ENCODE measurements at regions not wholly inside any gene's neighbourhood (a gene's known extent, or its start where the extent isn't known, plus 50 kb on each side); places are given as distances from the start of the nearest gene placed in this dataset.

- DNase-seq = no peak
These were observed 323.5 kb upstream of the SLC24A2 start for GRCh38 chr9:20112205-20112783.

DNA sequence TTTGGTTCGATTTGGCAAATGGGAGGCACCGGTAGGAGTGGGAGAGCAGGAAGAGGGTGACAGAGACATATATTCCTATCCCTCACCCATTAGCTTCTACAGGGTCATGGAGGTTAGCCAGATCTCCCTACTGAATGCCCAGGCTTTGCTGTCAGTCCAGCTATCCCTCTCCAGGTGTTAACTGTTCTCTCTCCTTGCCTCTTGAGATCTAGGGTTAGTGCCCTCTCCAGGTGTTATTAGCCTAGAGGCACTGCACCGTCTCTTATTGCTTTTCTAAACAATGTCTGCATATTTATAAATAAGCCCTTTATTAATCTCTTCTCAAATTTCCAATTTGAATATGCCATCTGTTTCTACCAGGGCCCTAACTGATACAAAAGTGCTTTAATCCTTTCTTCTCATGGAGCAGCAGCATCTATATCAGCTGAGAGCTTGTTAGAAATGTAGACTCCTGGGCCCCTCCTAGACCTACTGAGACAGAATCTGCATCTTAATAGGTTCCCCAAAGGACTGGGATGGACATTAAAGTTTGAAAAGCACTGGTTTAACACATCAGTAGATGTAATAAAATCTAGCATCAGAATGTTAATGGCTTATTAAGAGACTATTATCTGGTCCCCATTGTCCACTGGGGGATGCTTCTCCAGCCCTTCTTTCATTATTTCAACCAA, 322.5 kb upstream of the SLC24A2 start:
- no peak for DNase-seq

- DNase-seq = no peak
These were observed 306.7 kb upstream of the SLC24A2 start for GRCh38 chr9:20095430-20096092.

DNA sequence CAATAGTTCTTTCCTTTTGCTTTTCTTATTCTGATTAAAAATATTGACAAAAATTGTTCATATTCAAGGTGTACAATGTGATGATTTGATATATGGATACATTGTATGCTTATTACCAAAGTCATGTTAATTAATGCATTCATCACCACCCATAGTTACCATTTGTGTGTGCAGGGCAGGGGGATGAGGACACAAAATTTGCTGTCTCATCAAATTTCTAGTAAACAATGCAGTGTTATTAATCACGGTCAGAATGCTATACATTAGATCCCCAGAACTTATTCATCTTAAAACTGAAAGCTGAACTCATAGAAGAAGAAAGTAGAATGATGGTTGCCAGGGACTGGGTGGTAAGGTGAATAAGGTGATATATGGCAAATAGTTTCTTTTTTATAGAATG, 303.7 kb upstream of the SLC24A2 start:
- no peak for DNase-seq

- no peak for DNase-seq
These were observed 298.6 kb upstream of the SLC24A2 start for GRCh38 chr9:20087481-20087880.

GRCh38 chr9:20085842-20086241, 297.0 kb upstream of the SLC24A2 start:
- DNase-seq = no peak

DNA sequence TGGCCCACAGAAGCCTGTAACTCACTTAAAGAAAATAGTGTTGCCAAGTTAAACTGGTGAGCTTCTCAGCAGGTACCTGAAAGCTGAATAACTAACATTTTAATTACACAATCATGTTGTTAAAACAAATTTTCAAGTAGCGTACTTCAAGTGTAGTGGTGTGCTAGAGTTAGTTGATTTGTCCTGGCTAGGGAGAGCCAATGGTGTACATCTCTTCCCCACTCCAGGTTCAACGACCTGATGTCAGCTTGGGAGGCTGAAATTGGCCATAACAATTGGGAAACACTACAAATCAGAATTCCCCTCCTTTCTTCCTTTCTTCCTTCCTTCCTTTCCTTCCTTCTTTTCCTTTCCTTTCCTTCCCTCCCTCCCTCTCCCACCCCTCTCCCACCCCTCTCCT, 295.3 kb upstream of the SLC24A2 start:
- no peak for DNase-seq

- no peak for DNase-seq
These were observed 294.6 kb upstream of the SLC24A2 start for GRCh38 chr9:20083390-20083789.

DNA sequence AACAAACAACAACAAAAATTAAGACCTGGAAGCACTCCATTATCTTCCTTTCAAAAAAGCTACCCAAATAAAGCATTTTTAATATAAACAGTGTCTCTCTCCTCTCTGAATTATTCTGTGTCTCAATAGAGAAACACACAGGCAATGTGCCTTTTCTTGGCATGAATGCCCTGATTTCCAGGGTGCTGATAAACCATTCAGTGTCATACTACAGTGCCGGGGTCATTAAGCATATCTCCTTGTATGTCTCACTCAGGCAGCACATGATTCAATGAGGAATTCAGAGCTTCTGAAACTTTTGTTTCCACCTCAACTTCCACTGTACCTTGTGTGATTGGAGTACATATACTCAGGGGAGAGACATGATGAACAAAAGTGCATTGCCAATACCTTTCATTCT, 294.0 kb upstream of the SLC24A2 start:
- DNase-seq = no peak

DNA sequence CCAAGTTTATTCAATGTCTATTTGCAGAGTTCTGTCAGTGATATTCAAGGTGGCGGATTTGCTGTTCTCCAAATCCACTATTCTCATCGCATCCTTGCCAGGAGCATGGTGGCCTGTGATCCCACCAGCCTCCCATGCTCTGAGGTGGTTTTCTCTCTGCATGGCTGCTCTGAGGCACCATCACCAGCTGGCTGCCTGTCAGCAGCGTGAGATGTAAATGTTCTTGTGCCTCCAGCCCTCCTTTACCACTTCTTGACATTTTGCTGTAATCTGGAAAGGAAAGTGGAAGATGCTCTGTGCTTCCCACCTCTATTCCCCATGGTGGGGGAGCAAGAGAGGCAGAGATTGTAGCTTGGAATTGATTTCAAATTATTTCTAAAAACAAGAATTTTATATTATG, 293.6 kb upstream of the SLC24A2 start:
- DNase-seq = no peak

DNA sequence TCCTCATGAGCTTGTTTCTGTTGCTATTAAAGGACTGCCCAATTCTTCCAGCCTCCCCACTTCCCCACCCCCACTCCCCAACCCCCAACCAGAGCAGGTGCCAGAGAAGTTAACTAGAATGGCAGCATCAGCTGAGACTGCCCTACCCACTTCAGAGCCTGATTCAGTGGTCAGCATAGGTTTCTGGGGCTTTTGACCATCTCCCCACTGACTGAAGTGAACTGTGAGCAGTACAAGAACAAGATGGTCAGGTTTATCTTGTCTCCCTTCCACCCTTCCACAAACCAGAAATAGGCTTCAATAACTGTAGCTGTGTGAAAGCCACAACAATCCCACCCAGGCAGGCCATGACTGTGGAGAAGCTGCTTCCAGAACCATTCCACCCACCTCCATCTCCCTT, 289.4 kb upstream of the SLC24A2 start:
- no peak for DNase-seq

GRCh38 chr9:20074291-20074690, 285.5 kb upstream of the SLC24A2 start:
- no peak for DNase-seq

DNA sequence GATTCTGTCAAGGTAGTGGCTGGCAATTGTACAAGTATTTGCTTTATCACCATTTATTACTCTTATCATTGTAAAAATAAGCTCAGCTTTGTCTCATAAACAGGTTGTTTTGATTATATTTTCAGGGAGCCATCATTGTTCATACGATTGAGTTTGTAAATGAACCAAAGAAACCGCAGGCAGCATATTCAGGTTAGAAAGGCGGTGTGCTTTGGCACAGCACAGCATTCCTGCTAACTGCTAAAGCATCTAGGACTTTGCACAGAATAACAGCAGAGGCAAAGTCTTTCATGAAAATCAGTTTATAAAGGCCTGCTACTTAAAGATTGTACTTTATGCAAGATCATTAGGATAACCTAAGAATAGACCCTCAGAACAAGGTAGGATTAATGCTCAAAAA, 281.5 kb upstream of the SLC24A2 start:
- DNase-seq = no peak

GRCh38 chr9:20065796-20066700, 277.2 kb upstream of the SLC24A2 start:
- DNase-seq = no peak

DNA sequence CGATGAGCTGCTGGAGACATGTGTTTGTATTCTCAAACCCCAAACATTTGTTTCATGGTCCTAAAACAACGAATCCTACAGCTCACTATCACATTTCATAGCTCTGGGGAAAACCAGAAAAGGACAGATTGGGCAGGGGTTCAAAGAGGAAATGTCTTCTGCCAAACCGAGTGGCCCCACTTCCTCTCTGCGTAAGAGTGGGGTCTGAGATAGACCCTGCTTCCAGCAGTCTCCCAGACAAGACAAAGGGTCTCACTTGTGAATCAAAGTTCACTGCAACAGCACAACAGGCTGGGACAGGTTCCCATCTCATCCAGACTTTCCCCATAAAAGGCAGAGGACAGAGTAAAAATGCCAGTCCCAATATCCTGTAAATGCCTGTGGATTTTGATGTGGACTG, 276.2 kb upstream of the SLC24A2 start:
- no peak for DNase-seq

DNA sequence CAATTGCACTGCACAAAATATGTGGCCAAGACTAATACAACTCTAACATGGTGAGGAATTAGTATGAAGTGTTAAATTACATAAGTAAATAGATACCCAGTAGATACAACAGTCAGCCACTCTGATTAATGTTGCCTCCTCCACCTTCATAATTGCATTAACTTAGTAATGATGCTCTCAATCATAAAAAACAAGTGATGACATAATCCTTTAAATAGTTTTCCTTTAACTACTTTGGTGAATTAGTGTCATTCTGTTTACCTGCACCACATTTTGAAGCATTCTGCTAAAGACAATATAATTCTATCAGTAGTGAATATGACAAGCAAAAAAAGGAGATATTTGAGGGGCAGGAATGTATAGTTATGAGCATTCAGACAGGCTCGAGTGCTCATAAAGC, 265.9 kb upstream of the SLC24A2 start:
- DNase-seq = no peak

GRCh38 chr9:20048985-20049384, 260.1 kb upstream of the SLC24A2 start:
- DNase-seq = no peak

- no peak for DNase-seq
These were observed 259.6 kb upstream of the SLC24A2 start for GRCh38 chr9:20048437-20048836.

- DNase-seq = no peak
These were observed 255.8 kb upstream of the SLC24A2 start for GRCh38 chr9:20044686-20045085.

GRCh38 chr9:20043461-20043860, 254.6 kb upstream of the SLC24A2 start:
- DNase-seq = no peak

DNA sequence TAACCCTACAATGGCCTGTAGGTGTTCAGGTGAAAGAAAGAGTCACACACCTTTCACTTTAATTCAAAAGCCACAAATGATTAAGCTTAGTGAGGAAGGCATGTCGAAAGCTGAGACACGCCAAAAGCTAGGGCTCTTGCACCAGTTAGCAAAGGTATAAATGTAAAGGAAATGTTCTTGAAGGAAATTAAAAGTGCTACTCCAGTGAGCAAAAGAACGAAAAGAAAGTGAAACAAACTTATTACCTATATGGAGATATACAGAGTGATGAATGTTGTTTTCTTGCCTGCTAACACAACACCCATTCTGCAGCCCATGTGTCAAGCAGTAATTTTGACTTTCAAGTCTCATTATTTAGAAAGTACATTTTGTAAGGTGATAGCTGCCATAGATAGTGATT, 254.2 kb upstream of the SLC24A2 start:
- DNase-seq = no peak

- no peak for DNase-seq
These were observed 253.4 kb upstream of the SLC24A2 start for GRCh38 chr9:20042128-20042711.

GRCh38 chr9:20041697-20042081, 252.9 kb upstream of the SLC24A2 start:
- peak; percentile 15 for DNase-seq

All from activated CD8-positive, alpha-beta memory T cell treated with anti-CD3 and anti-CD28 coated beads, Interleukin-2, amount 50 U/mL, for 4 hours (primary cell).